GM23338 (cell line): ENCODE measurements at regions not wholly inside any gene's neighbourhood (a gene's known extent, or its start where the extent isn't known, plus 50 kb on each side); places are given as distances from the start of the nearest gene placed in this dataset.

ENCODE experiments used
- ATAC-seq: fragments of 200-7000 bp; cut with Tn5 transposase; 3 replicates; pipeline ENCODE4 v1.9.1; 2020
- DNase-seq: peaks from one replicate; pipeline ENCODE4 v3.0.0-alpha.2; 2015; ENCODE audit warnings: low spot score
- H2AFZ ChIP-seq: fragments of 200-600 bp; sonication (generic); 2 replicates; pipeline ENCODE4 v1.8.0; 2016; ENCODE audit warnings: antibody characterized with exemption, mild to moderate bottlenecking, moderate library complexity
- H3F3A ChIP-seq: fragments of 200-600 bp; sonication (generic); replicated peaks from 2 replicates; pipeline ENCODE4 v1.8.0; 2017; ENCODE audit warnings: antibody characterized with exemption, mixed run types, low read depth
- H3K27ac ChIP-seq: fragments of 200-600 bp; sonication (generic); 2 replicates; pipeline ENCODE4 v1.6.1; 2016; ENCODE audit warnings: low read depth
- H3K27me3 ChIP-seq: fragments of 200-600 bp; sonication (generic); 2 replicates; pipeline ENCODE4 v1.8.0; 2016; ENCODE audit warnings: mild to moderate bottlenecking, mixed run types, moderate library complexity; ENCODE audit not compliant: insufficient read depth
- H3K36me3 ChIP-seq: fragments of 200-600 bp; sonication (generic); 2 replicates; pipeline ENCODE4 v1.8.0; 2016; ENCODE audit warnings: mild to moderate bottlenecking; ENCODE audit not compliant: insufficient read depth
- H3K4me1 ChIP-seq: fragments of 200-600 bp; sonication (generic); 2 replicates; pipeline ENCODE4 v1.8.0; 2016; ENCODE audit warnings: mild to moderate bottlenecking, moderate library complexity; ENCODE audit not compliant: insufficient read depth
- H3K4me2 ChIP-seq: fragments of 200-600 bp; sonication (generic); 2 replicates; pipeline ENCODE4 v1.7.1; 2017; ENCODE audit warnings: mixed run types
- H3K4me3 ChIP-seq: fragments of 200-600 bp; sonication (generic); 2 replicates; pipeline ENCODE4 v1.6.1; 2016; ENCODE audit warnings: mixed run types
- H3K79me2 ChIP-seq: fragments of 200-600 bp; sonication (generic); replicated peaks from 2 replicates; pipeline ENCODE4 v1.8.0; 2017; ENCODE audit warnings: mild to moderate bottlenecking; ENCODE audit not compliant: insufficient read depth
- H3K9me2 ChIP-seq: fragments of 200-600 bp; sonication (generic); 2 replicates; pipeline ENCODE4 v1.8.0; 2017; ENCODE audit not compliant: insufficient read depth
- H4K20me1 ChIP-seq: fragments of 200-600 bp; sonication (generic); replicated peaks from 2 replicates; pipeline ENCODE4 v1.8.0; 2017; ENCODE audit warnings: mild to moderate bottlenecking; ENCODE audit not compliant: insufficient read depth
- H3K27ac Mint-ChIP-seq: 2 replicates; pipeline ENCODE4 v1.8.0; 2020; ENCODE audit warnings: inconsistent platforms, mild to moderate bottlenecking, moderate library complexity, mixed read lengths
- H3K27me3 Mint-ChIP-seq: 3 replicates; pipeline ENCODE4 v1.8.0; 2022; ENCODE audit warnings: low read depth, mild to moderate bottlenecking, moderate library complexity, mixed read lengths, inconsistent platforms; ENCODE audit not compliant: insufficient read depth, poor library complexity
- H3K36me3 Mint-ChIP-seq: 3 replicates; pipeline ENCODE4 v1.8.0; 2021; ENCODE audit warnings: low read depth, mild to moderate bottlenecking, inconsistent platforms, moderate library complexity, mixed read lengths
- H3K4me1 Mint-ChIP-seq: 3 replicates; pipeline ENCODE4 v1.8.0; 2020; ENCODE audit warnings: mild to moderate bottlenecking, inconsistent platforms, mixed read lengths
- H3K4me3 Mint-ChIP-seq: 3 replicates; pipeline ENCODE4 v1.8.0; 2021; ENCODE audit warnings: moderate library complexity, mild to moderate bottlenecking, inconsistent platforms, mixed read lengths
- H3K9me3 Mint-ChIP-seq: 3 replicates; pipeline ENCODE4 v1.8.0; 2020; ENCODE audit warnings: moderate library complexity, mild to moderate bottlenecking, inconsistent platforms, mixed read lengths
- EZH2 ChIP-seq: fragments of 200-600 bp; sonication (generic); IDR thresholded peaks from one replicate; pipeline ENCODE4 v1.8.0; 2017; ENCODE audit warnings: antibody characterized with exemption, mild to moderate bottlenecking, low read depth; ENCODE audit not compliant: unreplicated experiment
- EZH2phosphoT487 ChIP-seq: fragments of 200-600 bp; sonication (generic); IDR thresholded peaks from one replicate; pipeline ENCODE4 v1.8.1; 2018; ENCODE audit warnings: antibody characterized with exemption; ENCODE audit not compliant: unreplicated experiment
- JUNB ChIP-seq: IDR thresholded peaks from one replicate; pipeline ENCODE4 v1.6.1; 2016; ENCODE audit warnings: antibody characterized with exemption; ENCODE audit not compliant: unreplicated experiment
- NANOG ChIP-seq: IDR thresholded peaks from 2 replicates; pipeline ENCODE4 v1.6.1; 2016; ENCODE audit warnings: antibody characterized with exemption, borderline replicate concordance
- POLR2AphosphoS5 ChIP-seq: IDR thresholded peaks from 2 replicates; pipeline ENCODE4 v1.6.1; 2016; ENCODE audit warnings: antibody characterized with exemption, low read depth
- ZNF114 ChIP-seq: fragments of 250-450 bp; sonication (Bioruptor Pico); IDR thresholded peaks from 2 replicates; pipeline ENCODE4 v1.5.0; 2020; ENCODE audit warnings: mild to moderate bottlenecking, moderate library complexity
- ZNF462 ChIP-seq: fragments of 250-450 bp; sonication (Bioruptor Pico); IDR thresholded peaks from 2 replicates; pipeline ENCODE4 v1.5.0; 2020; ENCODE audit warnings: mild to moderate bottlenecking, moderate library complexity
- TF ChIP-seq, protein P1 (sequence below), 2 experiments: fragments of 200-600 bp in 1 of 2; sonication (generic) in 1 of 2; conservative IDR thresholded peaks; 2 replicates each; pipeline versions ENCODE4 v1.5.1 to v1.6.1; 2016 to 2017; ENCODE audit warnings: antibody characterized with exemption in 2 of 2, low read depth in 2 of 2, mild to moderate bottlenecking in 2 of 2, moderate library complexity in 1 of 2

- no peak for TF ChIP-seq ZNF462 (CRISPR knock-in tag)
- no peak for TF ChIP-seq JUNB
- no peak for TF ChIP-seq EZH2
- TF ChIP-seq NANOG: no peak
- no peak for TF ChIP-seq EZH2phosphoT487
Measured at GRCh38 chr16:11494029-11494428, 92.7 kb downstream of the LITAF start (continued).

DNA sequence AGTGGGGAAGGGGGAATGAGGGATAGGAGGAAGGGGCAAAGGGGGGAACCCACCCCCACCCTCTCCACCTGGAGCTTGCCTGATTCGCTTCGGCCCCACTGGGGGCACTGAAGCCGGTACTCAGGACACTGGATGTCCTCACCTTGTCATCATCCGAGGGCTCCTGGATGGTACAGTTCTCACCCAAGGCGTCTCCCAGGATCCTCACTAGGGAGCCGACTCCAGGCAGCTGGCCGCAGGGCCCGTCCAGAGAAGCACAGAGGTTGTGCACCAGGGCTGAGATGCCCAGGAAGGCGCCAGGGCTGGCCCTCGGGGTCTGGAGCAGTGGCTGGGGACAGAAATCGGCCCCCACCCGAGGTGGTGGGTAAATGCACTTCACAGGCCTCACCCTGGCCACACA, 92.3 kb downstream of the LITAF start:
- H3K4me1 ChIP-seq: peaks cover 17% of the 10 kb centered on the region
- TF ChIP-seq ZNF114 (CRISPR knock-in tag) (no peak), ZNF462 (CRISPR knock-in tag) (no peak), POLR2AphosphoS5 (no peak)
- TF ChIP-seq, protein P1, sequence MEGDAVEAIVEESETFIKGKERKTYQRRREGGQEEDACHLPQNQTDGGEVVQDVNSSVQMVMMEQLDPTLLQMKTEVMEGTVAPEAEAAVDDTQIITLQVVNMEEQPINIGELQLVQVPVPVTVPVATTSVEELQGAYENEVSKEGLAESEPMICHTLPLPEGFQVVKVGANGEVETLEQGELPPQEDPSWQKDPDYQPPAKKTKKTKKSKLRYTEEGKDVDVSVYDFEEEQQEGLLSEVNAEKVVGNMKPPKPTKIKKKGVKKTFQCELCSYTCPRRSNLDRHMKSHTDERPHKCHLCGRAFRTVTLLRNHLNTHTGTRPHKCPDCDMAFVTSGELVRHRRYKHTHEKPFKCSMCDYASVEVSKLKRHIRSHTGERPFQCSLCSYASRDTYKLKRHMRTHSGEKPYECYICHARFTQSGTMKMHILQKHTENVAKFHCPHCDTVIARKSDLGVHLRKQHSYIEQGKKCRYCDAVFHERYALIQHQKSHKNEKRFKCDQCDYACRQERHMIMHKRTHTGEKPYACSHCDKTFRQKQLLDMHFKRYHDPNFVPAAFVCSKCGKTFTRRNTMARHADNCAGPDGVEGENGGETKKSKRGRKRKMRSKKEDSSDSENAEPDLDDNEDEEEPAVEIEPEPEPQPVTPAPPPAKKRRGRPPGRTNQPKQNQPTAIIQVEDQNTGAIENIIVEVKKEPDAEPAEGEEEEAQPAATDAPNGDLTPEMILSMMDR (conservative IDR thresholded peaks at IDR 0.05; ENCODE audit: low read depth in 2 of 2): no peak

More for the DNA sequence above, 92.3 kb downstream of the LITAF start:
- H3K36me3 Mint-ChIP-seq: peaks cover 8% of the 10 kb centered on the region; the same call in 2 of the 3 replicates
- DNase-seq: peak; percentile 45
- Histone ChIP-seq H2AFZ (peak overlapping the region; percentile 56; the same call in 1 of the 2 replicates), H3K79me2 (no peaks in the 10 kb centered on the region), H3K4me3 (no peak overlapping the region), H3K27me3 (no peaks in the 10 kb centered on the region), H3K36me3 (no peaks in the 10 kb centered on the region), H4K20me1 (no peaks in the 10 kb centered on the region), H3K27ac (peak overlapping the region; percentile 72; the same call in 1 of the 2 replicates), H3K9me2 (no peaks in the 10 kb centered on the region), H3K4me2 (no peak overlapping the region), H3F3A (peaks cover 6% of the 10 kb centered on the region; the same call in 1 of the 2 replicates)
- H3K27me3 Mint-ChIP-seq: peaks cover 9% of the 10 kb centered on the region
- ATAC-seq: peak; percentile 35
- no peak overlapping the region for H3K4me3 Mint-ChIP-seq
- peaks cover 18% of the 10 kb centered on the region for H3K9me3 Mint-ChIP-seq
- no peak overlapping the region for H3K27ac Mint-ChIP-seq
- peaks cover 28% of the 10 kb centered on the region for H3K4me1 Mint-ChIP-seq
